GM06990 (cell line): ENCODE measurements at regions not wholly inside any gene's neighbourhood (a gene's known extent, or its start where the extent isn't known, plus 50 kb on each side); places are given as distances from the start of the nearest gene placed in this dataset.

Experiments
- DNase-seq: peaks from one replicate; pipeline ENCODE4 v3.0.0-alpha.2; 2011; ENCODE audit not compliant: insufficient read length; ENCODE audit errors: extremely low read depth
- H3K27me3 ChIP-seq: replicated peaks from 2 replicates; pipeline ENCODE4 v1.6.0; 2011; ENCODE audit warnings: low read length; ENCODE audit not compliant: control insufficient read depth, insufficient read depth
- H3K36me3 ChIP-seq: 2 replicates; pipeline ENCODE4 v1.5.1; 2011; ENCODE audit warnings: low read length; ENCODE audit not compliant: control insufficient read depth, insufficient read depth
- H3K4me3 ChIP-seq: replicated peaks from 2 replicates; pipeline ENCODE4 v1.5.1; 2011; ENCODE audit warnings: low read depth, mild to moderate bottlenecking, control low read depth, low read length
- TF ChIP-seq, protein P1 (sequence below): IDR thresholded peaks from 2 replicates; pipeline ENCODE4 v1.5.1; 2011; ENCODE audit warnings: low read length, control low read depth, mild to moderate bottlenecking, inconsistent platforms; ENCODE audit not compliant: insufficient read depth, poor library complexity, severe bottlenecking

DNA sequence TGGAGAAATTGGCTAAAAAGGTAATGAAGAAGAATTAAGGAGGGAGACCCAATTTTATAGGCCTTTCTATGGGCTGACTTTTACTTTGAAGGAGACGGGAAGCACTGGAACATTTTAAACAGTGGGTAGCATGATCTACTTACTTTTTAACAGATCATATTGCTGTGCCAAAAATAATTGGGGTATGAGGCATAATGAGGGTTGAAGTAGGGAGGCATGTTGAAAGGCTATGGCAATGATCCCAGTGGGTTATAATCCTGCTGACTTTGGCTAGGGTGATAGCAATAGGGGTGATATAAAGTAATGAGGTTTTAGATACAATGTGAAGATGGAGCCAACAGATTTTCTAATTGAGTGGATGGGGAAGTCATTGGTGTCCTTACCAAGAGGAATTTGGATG is 73.2 kb downstream of the GPR37 start:
- no peak for DNase-seq
- TF ChIP-seq, protein P1, sequence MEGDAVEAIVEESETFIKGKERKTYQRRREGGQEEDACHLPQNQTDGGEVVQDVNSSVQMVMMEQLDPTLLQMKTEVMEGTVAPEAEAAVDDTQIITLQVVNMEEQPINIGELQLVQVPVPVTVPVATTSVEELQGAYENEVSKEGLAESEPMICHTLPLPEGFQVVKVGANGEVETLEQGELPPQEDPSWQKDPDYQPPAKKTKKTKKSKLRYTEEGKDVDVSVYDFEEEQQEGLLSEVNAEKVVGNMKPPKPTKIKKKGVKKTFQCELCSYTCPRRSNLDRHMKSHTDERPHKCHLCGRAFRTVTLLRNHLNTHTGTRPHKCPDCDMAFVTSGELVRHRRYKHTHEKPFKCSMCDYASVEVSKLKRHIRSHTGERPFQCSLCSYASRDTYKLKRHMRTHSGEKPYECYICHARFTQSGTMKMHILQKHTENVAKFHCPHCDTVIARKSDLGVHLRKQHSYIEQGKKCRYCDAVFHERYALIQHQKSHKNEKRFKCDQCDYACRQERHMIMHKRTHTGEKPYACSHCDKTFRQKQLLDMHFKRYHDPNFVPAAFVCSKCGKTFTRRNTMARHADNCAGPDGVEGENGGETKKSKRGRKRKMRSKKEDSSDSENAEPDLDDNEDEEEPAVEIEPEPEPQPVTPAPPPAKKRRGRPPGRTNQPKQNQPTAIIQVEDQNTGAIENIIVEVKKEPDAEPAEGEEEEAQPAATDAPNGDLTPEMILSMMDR, result no peak
- Histone ChIP-seq H3K4me3 (no peak overlapping the region), H3K27me3 (no peaks in the 10 kb centered on the region), H3K36me3 (no peaks in the 10 kb centered on the region)

DNA sequence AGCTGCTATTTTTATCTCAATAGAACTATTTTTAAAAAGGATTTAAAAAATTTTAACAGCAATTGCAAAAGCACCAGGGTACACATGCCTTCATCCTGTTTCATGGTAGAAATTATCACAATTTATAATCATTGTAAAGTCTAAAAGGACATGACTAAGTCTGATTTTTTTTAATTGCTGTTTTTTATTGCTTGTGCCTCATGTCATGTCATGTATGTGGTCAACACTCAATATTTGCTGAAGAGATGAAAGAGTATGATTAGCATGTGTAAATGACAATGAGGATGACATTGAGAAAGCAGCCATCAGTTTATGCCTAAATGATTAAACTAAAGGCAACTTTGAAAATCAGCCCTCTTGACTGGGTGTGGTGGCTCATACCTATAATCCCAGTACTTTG is 74.8 kb downstream of the GPR37 start:
- Histone ChIP-seq H3K36me3 (no peaks in the 10 kb centered on the region), H3K27me3 (no peaks in the 10 kb centered on the region), H3K4me3 (no peak overlapping the region)
- no peak for DNase-seq
- TF ChIP-seq, protein P1, result no peak

DNA sequence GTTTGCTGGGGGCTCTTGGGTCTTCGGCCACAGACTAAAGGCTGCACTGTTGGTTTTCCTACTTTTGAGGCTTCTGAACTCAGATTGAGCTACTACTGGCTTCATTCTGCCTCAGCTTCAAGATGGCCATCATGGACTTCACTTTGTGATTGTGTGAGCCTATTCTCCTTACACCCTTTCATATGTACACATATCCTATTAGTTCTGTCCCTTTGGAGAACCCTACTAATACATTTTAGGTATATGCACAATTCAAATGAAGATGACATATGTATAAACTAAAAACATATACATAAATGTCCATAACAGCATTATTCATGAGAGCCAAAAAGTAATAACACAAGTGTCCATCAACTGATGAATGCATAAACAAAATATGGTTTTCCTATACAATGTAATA is 75.7 kb downstream of the GPR37 start:
- no peak for DNase-seq
- H3K36me3 ChIP-seq, result no peaks in the 10 kb centered on the region

DNA sequence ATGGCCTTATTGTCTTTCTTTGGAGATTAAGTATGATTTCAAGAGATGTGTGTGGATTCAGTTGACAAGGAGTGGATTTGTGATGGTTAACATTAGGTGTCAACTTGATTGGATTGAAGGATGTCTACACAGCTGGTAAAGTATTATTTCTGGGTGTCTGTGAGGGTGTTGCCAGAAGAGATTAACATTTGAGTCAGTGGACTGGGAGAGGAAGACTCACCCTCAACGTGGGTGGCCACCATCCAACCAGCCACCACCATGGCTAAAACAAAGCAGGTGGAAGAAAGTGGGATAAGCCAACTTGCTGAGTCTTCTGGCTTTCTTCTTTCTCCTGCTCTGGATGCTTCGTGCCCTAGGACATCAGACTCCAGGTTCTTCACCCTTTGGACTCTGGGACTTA is 76.1 kb downstream of the GPR37 start:
- DNase-seq, result no peak
- Histone ChIP-seq H3K27me3 (no peaks in the 10 kb centered on the region), H3K36me3 (no peaks in the 10 kb centered on the region), H3K4me3 (no peak overlapping the region)
- TF ChIP-seq, protein P1, result no peak

More for the DNA sequence above, 75.7 kb downstream of the GPR37 start:
- TF ChIP-seq, protein P1, result no peak
- no peak overlapping the region for H3K4me3 ChIP-seq
- no peaks in the 10 kb centered on the region for H3K27me3 ChIP-seq

DNA sequence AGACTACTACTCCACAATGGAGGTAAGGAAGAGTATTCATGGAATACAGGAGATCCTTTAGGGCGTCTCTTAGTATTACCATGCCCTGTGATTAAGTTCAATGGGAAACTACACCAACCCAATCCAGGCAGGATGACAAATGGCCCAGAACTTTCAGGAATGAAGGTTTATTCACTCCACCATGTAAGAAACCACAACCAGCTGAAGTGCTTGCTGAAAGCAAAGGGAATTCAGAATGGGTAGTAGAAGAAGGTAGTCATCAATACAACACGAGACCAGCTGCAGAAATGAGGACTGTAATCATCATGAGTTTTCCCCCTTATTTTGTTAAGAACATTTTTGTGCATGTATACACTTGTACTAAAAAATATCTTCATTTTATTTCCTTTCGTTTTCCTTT is 76.6 kb downstream of the GPR37 start:
- TF ChIP-seq, protein P1, result no peak

DNA sequence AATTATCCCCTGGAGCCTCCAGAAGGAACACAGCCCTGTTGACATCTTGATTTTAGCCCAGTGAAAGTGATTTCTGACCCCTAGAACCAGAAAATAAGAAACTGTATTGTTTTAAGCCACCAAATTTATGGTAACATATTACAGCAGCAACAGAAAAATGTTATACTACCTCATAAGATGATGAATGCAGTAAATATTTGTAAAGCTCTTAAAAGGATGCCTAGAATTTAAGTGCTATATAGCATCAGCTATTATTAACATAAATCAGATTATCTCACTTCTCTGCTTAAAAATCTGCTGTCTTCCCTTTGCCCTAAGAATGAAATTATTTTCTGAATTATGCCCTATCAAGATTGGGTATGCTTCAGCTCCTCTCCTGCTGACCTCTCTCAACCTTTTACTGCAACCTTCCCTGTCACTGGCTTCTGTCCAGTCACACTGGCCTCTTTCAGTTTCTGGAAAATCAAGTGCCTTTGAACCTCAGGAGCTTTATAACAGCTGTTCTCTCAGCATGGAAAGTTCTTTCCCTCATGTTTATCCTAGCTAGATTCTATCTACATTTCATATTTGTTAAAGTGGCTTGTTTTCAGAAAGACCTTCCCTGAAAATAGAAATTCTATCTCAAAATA is 78.9 kb downstream of the GPR37 start:
- TF ChIP-seq, protein P1, result no peak
- H3K36me3 ChIP-seq, result no peaks in the 10 kb centered on the region
- no peak overlapping the region for H3K4me3 ChIP-seq
- no peak for DNase-seq
- no peaks in the 10 kb centered on the region for H3K27me3 ChIP-seq

More for the DNA sequence above, 76.6 kb downstream of the GPR37 start:
- Histone ChIP-seq H3K27me3 (no peaks in the 10 kb centered on the region), H3K4me3 (no peak overlapping the region), H3K36me3 (no peaks in the 10 kb centered on the region)
- DNase-seq, result no peak
